Ishikawa (cell line): ENCODE measurements at regions not wholly inside any gene's neighbourhood (a gene's known extent, or its start where the extent isn't known, plus 50 kb on each side); places are given as distances from the start of the nearest gene placed in this dataset.

ENCODE experiments used
- CEBPB ChIP-seq: IDR thresholded peaks from 2 replicates; pipeline ENCODE4 v1.6.1; 2012
- CREB1 ChIP-seq: IDR thresholded peaks from 2 replicates; pipeline ENCODE4 v1.6.1; 2012; ENCODE audit warnings: low read depth
- EGR1 ChIP-seq: IDR thresholded peaks from 2 replicates; pipeline ENCODE4 v1.6.1; 2012
- EP300 ChIP-seq: IDR thresholded peaks from 2 replicates; pipeline ENCODE4 v1.6.1; 2012; ENCODE audit warnings: borderline replicate concordance
- FOXM1 ChIP-seq: IDR thresholded peaks from 2 replicates; pipeline ENCODE4 v1.6.1; 2012; ENCODE audit warnings: low read depth, borderline replicate concordance
- NFIC ChIP-seq: IDR thresholded peaks from 2 replicates; pipeline ENCODE4 v1.6.1; 2012
- RAD21 ChIP-seq: IDR thresholded peaks from 2 replicates; pipeline ENCODE4 v1.6.1; 2012; ENCODE audit warnings: low read depth
- TAF1 ChIP-seq: IDR thresholded peaks from 2 replicates; pipeline ENCODE4 v1.6.1; 2012; ENCODE audit warnings: low read depth, mild to moderate bottlenecking
- TCF12 ChIP-seq: IDR thresholded peaks from 2 replicates; pipeline ENCODE4 v1.6.1; 2012; ENCODE audit warnings: low read depth
- TEAD4 ChIP-seq: IDR thresholded peaks from 2 replicates; pipeline ENCODE4 v1.6.1; 2012
- USF1 ChIP-seq: IDR thresholded peaks from 2 replicates; pipeline ENCODE4 v1.6.1; 2012
- YY1 ChIP-seq: IDR thresholded peaks from 2 replicates; pipeline ENCODE4 v1.6.1; 2012; ENCODE audit warnings: low read depth
- ZBTB7A ChIP-seq: IDR thresholded peaks from 2 replicates; pipeline ENCODE4 v1.6.1; 2012; ENCODE audit warnings: low read depth
- TF ChIP-seq, protein P1 (sequence below): IDR thresholded peaks from 2 replicates; pipeline ENCODE4 v1.6.1; 2012
- TF ChIP-seq, protein P2 (sequence below): IDR thresholded peaks from 2 replicates; pipeline ENCODE4 v1.6.1; 2012; ENCODE audit warnings: low read depth, mild to moderate bottlenecking

DNA sequence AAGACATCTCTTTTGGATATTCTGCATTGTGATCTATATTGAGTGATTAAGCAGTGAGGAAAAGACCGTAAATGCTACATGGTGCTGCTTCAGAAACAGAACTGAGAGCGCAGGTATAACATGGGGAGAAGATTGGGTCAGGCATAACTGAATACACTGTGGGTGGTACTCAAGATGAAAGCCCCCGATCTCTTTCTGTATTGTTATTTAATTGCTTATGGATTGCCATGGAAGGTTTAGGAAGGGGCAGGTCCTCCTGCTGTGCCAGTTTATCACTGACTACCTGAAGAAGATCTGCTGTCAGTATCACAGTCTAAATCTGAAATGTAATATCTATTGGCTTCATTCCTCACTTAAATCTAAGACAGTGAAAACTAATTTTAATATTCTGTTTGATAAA lies 1568.7 kb upstream of the CELF4 start:
- no peak for TF ChIP-seq CEBPB
- no peak for TF ChIP-seq NFIC
- TF ChIP-seq, protein P1, sequence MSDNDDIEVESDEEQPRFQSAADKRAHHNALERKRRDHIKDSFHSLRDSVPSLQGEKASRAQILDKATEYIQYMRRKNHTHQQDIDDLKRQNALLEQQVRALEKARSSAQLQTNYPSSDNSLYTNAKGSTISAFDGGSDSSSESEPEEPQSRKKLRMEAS, result no peak
- TF ChIP-seq ZBTB7A, result no peak
- TF ChIP-seq TEAD4, result no peak

- TF ChIP-seq USF1, result no peak
- TF ChIP-seq TEAD4, result no peak
- no peak for TF ChIP-seq ZBTB7A
- TF ChIP-seq CREB1, result no peak
- TF ChIP-seq, protein P1, result no peak
- no peak for TF ChIP-seq TAF1
- TF ChIP-seq FOXM1, result no peak
- TF ChIP-seq CEBPB, result no peak
- TF ChIP-seq TCF12, result no peak
- no peak for TF ChIP-seq EP300
- no peak for TF ChIP-seq EGR1
- TF ChIP-seq NFIC, result no peak
Measured at GRCh38 chr18:39113790-39114189, 1548.2 kb upstream of the CELF4 start.

DNA sequence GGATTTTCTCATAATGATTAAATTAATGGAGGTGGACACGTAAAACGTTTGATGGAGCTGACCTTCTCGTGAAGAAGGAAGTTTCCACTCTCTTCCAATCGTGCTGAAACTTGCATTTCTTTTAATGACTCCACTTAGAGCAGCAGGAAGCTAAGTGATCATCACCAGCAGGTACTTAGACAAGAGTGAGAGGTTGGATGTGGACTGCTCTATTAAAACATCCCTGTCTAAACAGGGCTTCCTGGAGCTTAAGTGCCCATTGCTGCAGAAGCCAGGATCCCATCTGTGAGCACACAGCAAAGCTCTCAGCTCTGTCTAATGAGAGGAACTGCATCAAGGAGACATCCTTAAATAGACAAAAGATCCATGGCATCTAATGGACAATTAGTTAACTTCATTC lies 1539.5 kb upstream of the CELF4 start:
- TF ChIP-seq USF1, result no peak
- no peak for TF ChIP-seq TAF1
- TF ChIP-seq ZBTB7A, result no peak
- TF ChIP-seq CEBPB, result no peak
- TF ChIP-seq RAD21, result no peak
- no peak for TF ChIP-seq TEAD4
- TF ChIP-seq EGR1, result no peak

GRCh38 chr18:39072970-39073369 lies 1507.4 kb upstream of the CELF4 start:
- TF ChIP-seq TCF12 (no peak), TAF1 (no peak), NFIC (no peak), FOXM1 (no peak), YY1 (no peak), EGR1 (no peak), USF1 (no peak), RAD21 (no peak), ZBTB7A (no peak), EP300 (no peak), CREB1 (no peak), TEAD4 (no peak), CEBPB (no peak)
- TF ChIP-seq, protein P1, result no peak
- TF ChIP-seq, protein P2, sequence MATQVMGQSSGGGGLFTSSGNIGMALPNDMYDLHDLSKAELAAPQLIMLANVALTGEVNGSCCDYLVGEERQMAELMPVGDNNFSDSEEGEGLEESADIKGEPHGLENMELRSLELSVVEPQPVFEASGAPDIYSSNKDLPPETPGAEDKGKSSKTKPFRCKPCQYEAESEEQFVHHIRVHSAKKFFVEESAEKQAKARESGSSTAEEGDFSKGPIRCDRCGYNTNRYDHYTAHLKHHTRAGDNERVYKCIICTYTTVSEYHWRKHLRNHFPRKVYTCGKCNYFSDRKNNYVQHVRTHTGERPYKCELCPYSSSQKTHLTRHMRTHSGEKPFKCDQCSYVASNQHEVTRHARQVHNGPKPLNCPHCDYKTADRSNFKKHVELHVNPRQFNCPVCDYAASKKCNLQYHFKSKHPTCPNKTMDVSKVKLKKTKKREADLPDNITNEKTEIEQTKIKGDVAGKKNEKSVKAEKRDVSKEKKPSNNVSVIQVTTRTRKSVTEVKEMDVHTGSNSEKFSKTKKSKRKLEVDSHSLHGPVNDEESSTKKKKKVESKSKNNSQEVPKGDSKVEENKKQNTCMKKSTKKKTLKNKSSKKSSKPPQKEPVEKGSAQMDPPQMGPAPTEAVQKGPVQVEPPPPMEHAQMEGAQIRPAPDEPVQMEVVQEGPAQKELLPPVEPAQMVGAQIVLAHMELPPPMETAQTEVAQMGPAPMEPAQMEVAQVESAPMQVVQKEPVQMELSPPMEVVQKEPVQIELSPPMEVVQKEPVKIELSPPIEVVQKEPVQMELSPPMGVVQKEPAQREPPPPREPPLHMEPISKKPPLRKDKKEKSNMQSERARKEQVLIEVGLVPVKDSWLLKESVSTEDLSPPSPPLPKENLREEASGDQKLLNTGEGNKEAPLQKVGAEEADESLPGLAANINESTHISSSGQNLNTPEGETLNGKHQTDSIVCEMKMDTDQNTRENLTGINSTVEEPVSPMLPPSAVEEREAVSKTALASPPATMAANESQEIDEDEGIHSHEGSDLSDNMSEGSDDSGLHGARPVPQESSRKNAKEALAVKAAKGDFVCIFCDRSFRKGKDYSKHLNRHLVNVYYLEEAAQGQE, result no peak

- TF ChIP-seq TAF1 (no peak), TCF12 (no peak), USF1 (no peak), YY1 (no peak), RAD21 (no peak), FOXM1 (no peak)
- TF ChIP-seq, protein P2, result no peak
- TF ChIP-seq, protein P1, result no peak
Measured at GRCh38 chr18:39062426-39062825, 1496.8 kb upstream of the CELF4 start.
